ENCODE measurements at regions not wholly inside any gene's neighbourhood (a gene's known extent, or its start where the extent isn't known, plus 50 kb on each side); places are given as distances from the start of the nearest gene placed in this dataset.
"Not testable (repeated sequence)": the region's sequence is repeated elsewhere in the genome, so short reads cannot be mapped to it uniquely, and the experiment has no call there.

DNA sequence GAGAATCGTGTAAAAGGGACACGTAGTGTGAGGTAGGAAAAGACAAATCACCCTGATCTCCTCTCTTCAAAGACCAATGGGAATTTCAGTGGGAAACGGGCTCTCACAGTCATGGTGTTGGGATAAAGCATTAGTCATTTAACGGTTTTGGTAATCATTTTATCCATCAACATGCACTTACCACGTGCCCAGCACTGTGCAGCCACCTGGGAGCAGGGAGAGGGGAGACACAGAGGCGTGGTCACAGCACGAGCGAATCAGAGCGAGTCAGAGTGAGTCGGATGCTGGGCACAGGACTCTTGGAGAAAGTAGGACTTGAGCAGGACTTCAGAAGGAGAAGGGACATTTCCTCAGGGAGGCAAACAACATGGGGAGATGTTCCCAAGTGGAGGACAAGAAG is 130.8 kb downstream of the MINAR1 start:
- no peak overlapping the region for H3K4me3 ChIP-seq
- no peak for ATAC-seq (ENCODE audit: insufficient number of reproducible peaks, low FRiP score, low read depth)

DNA sequence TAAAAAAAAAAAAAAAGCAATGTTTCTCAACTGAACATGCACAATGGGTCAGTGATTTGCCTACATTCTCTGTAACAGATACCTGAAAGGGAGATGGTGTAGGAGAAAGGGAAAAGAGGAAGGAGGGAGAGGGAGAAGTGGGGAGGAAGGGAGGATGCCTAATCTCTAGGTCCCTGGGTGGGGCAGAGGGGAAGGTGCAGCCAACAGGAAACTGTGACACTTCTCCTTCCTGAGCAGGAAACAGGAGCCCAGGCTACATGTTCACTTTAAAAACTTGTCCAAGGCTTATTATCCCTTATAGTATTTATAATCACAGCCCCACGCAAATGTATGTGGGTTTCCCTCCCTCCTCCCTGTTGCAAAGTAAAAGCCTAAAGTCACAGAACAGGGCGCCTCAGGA is 137.9 kb downstream of the MINAR1 start:
- Histone ChIP-seq H3K27me3 (replicated peaks; ENCODE audit: insufficient read depth) (no peaks in the 10 kb centered on the region), H3K9me3 (no peaks in the 10 kb centered on the region), H3K27ac (no peak overlapping the region), H3K4me3 (no peak overlapping the region), H3K36me3 (no peaks in the 10 kb centered on the region), H3K4me1 (ENCODE audit: control insufficient read depth in 1 of 2, low read depth in 2 of 2) (no peaks in the 10 kb centered on the region)
- no peak for ATAC-seq (ENCODE audit: insufficient number of reproducible peaks, low FRiP score, low read depth)
- no peak for DNase-seq (ENCODE audit: low spot score)
- TF ChIP-seq, protein P1, sequence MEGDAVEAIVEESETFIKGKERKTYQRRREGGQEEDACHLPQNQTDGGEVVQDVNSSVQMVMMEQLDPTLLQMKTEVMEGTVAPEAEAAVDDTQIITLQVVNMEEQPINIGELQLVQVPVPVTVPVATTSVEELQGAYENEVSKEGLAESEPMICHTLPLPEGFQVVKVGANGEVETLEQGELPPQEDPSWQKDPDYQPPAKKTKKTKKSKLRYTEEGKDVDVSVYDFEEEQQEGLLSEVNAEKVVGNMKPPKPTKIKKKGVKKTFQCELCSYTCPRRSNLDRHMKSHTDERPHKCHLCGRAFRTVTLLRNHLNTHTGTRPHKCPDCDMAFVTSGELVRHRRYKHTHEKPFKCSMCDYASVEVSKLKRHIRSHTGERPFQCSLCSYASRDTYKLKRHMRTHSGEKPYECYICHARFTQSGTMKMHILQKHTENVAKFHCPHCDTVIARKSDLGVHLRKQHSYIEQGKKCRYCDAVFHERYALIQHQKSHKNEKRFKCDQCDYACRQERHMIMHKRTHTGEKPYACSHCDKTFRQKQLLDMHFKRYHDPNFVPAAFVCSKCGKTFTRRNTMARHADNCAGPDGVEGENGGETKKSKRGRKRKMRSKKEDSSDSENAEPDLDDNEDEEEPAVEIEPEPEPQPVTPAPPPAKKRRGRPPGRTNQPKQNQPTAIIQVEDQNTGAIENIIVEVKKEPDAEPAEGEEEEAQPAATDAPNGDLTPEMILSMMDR (IDR thresholded peaks at IDR 0.05) = no peak

More for the DNA sequence above, 130.8 kb downstream of the MINAR1 start:
- Histone ChIP-seq H3K9me3 (no peaks in the 10 kb centered on the region), H3K36me3 (no peaks in the 10 kb centered on the region), H3K27me3 (replicated peaks; ENCODE audit: insufficient read depth) (no peaks in the 10 kb centered on the region), H3K27ac (no peak overlapping the region), H3K4me1 (ENCODE audit: control insufficient read depth in 1 of 2, low read depth in 2 of 2) (no peaks in the 10 kb centered on the region)
- TF ChIP-seq, protein P1 (IDR thresholded peaks at IDR 0.05) = no peak
- no peak for DNase-seq (ENCODE audit: low spot score)

DNA sequence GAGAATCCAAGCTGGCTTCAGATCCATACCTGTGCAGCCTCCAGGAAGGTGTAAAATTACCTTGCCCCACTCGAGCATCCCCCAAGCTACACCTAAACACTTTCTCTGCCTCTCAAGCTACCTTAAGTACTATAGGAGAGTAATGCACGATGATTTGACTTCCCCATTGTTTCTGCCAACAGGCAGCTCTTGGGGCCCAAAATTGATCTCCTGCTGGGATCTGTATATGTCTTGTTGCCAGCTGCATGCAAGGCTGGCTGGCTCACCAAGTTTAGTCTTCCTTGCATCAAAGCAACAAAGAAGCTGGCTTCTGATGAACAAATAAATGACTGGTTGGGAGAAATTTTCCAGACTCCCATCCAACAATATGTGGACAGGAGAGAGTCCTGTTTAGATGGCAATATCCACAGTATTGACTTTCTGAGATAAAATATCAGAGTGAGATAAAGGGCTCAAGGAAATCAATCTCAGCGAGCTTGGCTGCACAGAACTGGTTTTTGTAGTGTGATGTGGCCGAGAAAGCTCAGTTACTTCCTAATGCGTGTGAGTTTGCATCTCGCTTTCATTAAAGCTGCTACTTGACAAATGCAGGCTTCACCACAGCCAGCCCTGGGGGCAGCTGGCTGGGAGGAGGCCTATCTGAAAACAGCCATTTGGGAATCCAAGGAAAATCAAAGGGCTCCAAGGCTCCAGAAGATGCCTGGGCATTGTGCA is 140.7 kb downstream of the MINAR1 start:
- Histone ChIP-seq H3K4me3 (no peak overlapping the region), H3K9me3 (no peaks in the 10 kb centered on the region), H3K27me3 (replicated peaks; ENCODE audit: insufficient read depth) (no peaks in the 10 kb centered on the region), H3K36me3 (no peaks in the 10 kb centered on the region), H3K27ac (no peak overlapping the region), H3K4me1 (ENCODE audit: control insufficient read depth in 1 of 2, low read depth in 2 of 2) (no peaks in the 10 kb centered on the region)
- no peak for DNase-seq (ENCODE audit: low spot score)
- TF ChIP-seq, protein P1 (IDR thresholded peaks at IDR 0.05) = no peak
- no peak for ATAC-seq (ENCODE audit: insufficient number of reproducible peaks, low FRiP score, low read depth)

DNA sequence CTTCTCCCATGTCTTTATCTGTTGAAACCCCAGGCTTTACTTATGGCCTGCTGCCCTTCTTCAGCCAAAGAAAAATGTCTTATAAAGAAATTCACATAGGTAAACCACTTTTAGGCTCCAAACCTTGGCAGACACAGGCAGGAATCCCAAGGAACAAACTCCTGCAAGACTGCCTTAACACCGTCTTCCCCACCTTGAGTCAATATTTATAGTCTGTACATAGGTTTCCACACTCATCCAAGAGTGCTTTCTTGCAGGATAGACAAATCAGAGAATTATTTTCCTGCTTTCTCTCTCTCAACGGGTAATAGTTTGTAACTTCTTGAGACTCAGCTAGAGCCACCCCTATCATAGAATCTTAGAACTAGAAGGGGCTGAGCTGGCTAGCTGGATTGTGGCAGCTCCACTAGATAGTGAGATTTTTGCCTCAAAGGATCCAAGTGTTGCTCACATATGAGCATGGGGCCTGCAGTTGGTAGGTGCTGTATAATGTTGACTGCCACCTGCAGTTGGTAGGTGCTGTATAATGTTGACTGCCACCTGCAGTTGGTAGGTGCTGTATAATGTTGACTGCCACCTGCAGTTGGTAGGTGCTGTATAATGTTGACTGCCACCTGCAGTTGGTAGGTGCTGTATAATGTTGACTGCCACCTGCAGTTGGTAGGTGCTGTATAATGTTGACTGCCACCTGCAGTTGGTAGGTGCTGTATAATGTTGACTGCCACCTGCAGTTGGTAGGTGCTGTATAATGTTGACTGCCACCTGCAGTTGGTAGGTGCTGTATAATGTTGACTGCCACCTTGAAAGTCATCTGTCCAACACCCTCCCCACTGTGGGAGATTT is 142.5 kb downstream of the MINAR1 start:
- not testable (repeated sequence) for DNase-seq (ENCODE audit: low spot score); H3K9me3 ChIP-seq; H3K27me3 ChIP-seq (replicated peaks; ENCODE audit: insufficient read depth); H3K4me3 ChIP-seq; H3K4me1 ChIP-seq (ENCODE audit: control insufficient read depth in 1 of 2, low read depth in 2 of 2); ATAC-seq (ENCODE audit: insufficient number of reproducible peaks, low FRiP score, low read depth); H3K27ac ChIP-seq; H3K36me3 ChIP-seq

DNA sequence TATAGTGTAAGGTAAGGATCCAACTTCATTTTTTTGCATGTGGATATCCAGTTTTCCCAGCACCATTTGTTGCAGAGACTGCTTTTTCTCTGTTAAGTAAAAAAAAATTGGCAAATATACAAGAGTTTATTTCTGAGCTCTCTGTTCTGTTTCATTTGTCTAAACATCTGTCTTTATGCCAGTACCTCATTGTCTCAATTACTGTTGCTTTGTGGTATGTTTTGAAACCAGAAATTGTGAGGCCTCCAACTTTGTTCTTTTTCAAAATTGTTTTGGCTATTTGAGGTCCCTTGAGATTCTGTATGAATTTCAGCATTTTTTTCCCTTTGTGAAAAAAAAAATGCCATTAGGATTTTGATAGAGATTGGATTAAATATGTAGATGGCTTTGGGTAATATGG is 150.5 kb downstream of the MINAR1 start:
- Histone ChIP-seq H3K27ac (no peak overlapping the region), H3K9me3 (no peaks in the 10 kb centered on the region), H3K27me3 (replicated peaks; ENCODE audit: insufficient read depth) (no peaks in the 10 kb centered on the region), H3K4me3 (no peak overlapping the region), H3K4me1 (ENCODE audit: control insufficient read depth in 1 of 2, low read depth in 2 of 2) (no peaks in the 10 kb centered on the region), H3K36me3 (no peaks in the 10 kb centered on the region)
- no peak for DNase-seq (ENCODE audit: low spot score)
- no peak for ATAC-seq (ENCODE audit: insufficient number of reproducible peaks, low FRiP score, low read depth)
- TF ChIP-seq, protein P1 (IDR thresholded peaks at IDR 0.05) = no peak
